ENCODE measurements at regions not wholly inside any gene's neighbourhood (a gene's known extent, or its start where the extent isn't known, plus 50 kb on each side); places are given as distances from the start of the nearest gene placed in this dataset.

- H3K4me2 ChIP-seq (ENCODE audit: low read length) = no peak overlapping the region
- H3K36me3 ChIP-seq (ENCODE audit: insufficient read depth, low read length) = no peaks in the 10 kb centered on the region
- no peaks in the 10 kb centered on the region for H4K20me1 ChIP-seq (ENCODE audit: insufficient read depth)
- no peaks in the 10 kb centered on the region for H3K27me3 ChIP-seq (ENCODE audit: insufficient read depth, low read depth, low read length)
- no peaks in the 10 kb centered on the region for H3F3A ChIP-seq (ENCODE audit: insufficient read depth, low read length, poor library complexity, severe bottlenecking)
- H3K79me2 ChIP-seq (replicated peaks; ENCODE audit: insufficient read depth, low read length) = no peaks in the 10 kb centered on the region
- no peak overlapping the region for H2AFZ ChIP-seq (ENCODE audit: low read depth, low read length)
- H3K27ac ChIP-seq (ENCODE audit: low read length) = no peak overlapping the region
- no peaks in the 10 kb centered on the region for H3K9me2 ChIP-seq (ENCODE audit: insufficient read depth, low read length)
- no peaks in the 10 kb centered on the region for H3K9me3 ChIP-seq (ENCODE audit: low read length)
- H3K9ac ChIP-seq (ENCODE audit: low read length) = no peak overlapping the region
- H3K4me3 ChIP-seq (ENCODE audit: low read length) = no peak overlapping the region
- TF ChIP-seq, protein P1, sequence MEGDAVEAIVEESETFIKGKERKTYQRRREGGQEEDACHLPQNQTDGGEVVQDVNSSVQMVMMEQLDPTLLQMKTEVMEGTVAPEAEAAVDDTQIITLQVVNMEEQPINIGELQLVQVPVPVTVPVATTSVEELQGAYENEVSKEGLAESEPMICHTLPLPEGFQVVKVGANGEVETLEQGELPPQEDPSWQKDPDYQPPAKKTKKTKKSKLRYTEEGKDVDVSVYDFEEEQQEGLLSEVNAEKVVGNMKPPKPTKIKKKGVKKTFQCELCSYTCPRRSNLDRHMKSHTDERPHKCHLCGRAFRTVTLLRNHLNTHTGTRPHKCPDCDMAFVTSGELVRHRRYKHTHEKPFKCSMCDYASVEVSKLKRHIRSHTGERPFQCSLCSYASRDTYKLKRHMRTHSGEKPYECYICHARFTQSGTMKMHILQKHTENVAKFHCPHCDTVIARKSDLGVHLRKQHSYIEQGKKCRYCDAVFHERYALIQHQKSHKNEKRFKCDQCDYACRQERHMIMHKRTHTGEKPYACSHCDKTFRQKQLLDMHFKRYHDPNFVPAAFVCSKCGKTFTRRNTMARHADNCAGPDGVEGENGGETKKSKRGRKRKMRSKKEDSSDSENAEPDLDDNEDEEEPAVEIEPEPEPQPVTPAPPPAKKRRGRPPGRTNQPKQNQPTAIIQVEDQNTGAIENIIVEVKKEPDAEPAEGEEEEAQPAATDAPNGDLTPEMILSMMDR (IDR thresholded peaks at IDR 0.05; ENCODE audit: poor library complexity, severe bottlenecking) = no peak
- TF ChIP-seq RAD21 (conservative IDR thresholded peaks at IDR 0.05) = no peak
- TF ChIP-seq MXI1 (conservative IDR thresholded peaks at IDR 0.05; ENCODE audit: poor library complexity, severe bottlenecking) = no peak
- TF ChIP-seq TAF1 (IDR thresholded peaks at IDR 0.05; ENCODE audit: low read depth) = no peak
- TF ChIP-seq, protein P2, sequence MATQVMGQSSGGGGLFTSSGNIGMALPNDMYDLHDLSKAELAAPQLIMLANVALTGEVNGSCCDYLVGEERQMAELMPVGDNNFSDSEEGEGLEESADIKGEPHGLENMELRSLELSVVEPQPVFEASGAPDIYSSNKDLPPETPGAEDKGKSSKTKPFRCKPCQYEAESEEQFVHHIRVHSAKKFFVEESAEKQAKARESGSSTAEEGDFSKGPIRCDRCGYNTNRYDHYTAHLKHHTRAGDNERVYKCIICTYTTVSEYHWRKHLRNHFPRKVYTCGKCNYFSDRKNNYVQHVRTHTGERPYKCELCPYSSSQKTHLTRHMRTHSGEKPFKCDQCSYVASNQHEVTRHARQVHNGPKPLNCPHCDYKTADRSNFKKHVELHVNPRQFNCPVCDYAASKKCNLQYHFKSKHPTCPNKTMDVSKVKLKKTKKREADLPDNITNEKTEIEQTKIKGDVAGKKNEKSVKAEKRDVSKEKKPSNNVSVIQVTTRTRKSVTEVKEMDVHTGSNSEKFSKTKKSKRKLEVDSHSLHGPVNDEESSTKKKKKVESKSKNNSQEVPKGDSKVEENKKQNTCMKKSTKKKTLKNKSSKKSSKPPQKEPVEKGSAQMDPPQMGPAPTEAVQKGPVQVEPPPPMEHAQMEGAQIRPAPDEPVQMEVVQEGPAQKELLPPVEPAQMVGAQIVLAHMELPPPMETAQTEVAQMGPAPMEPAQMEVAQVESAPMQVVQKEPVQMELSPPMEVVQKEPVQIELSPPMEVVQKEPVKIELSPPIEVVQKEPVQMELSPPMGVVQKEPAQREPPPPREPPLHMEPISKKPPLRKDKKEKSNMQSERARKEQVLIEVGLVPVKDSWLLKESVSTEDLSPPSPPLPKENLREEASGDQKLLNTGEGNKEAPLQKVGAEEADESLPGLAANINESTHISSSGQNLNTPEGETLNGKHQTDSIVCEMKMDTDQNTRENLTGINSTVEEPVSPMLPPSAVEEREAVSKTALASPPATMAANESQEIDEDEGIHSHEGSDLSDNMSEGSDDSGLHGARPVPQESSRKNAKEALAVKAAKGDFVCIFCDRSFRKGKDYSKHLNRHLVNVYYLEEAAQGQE (IDR thresholded peaks at IDR 0.05; ENCODE audit: borderline replicate concordance) = no peak
These were observed 129.1 kb upstream of the HTR2A start for GRCh38 chr13:47025791-47026447.

DNA sequence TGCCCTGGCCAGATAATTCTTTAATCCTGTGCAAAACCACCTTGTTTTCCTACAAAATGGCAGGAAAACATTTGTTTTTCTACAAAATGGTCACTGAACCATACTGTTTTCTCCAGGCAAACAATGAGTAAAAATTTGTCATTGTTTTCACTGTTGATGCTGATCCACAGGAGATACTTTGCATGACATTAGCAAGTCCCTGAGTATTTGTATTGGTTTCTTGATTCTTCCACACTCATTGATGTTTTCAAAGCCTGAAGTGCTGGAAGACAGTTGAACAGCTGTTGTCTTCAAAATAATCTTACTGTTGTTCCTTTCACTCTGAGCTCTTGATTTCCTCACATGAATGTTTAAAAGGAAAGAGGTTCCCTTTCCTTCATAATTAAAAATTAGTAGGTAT lies 123.1 kb upstream of the HTR2A start:
- Histone ChIP-seq H3K27me3 (ENCODE audit: insufficient read depth, low read depth, low read length) (no peaks in the 10 kb centered on the region), H3K9me2 (ENCODE audit: insufficient read depth, low read length) (no peaks in the 10 kb centered on the region), H3K36me3 (ENCODE audit: insufficient read depth, low read length) (no peaks in the 10 kb centered on the region), H4K20me1 (ENCODE audit: insufficient read depth) (no peaks in the 10 kb centered on the region), H3K9me3 (ENCODE audit: low read length) (no peaks in the 10 kb centered on the region), H3K4me2 (ENCODE audit: low read length) (no peak overlapping the region), H3K27ac (ENCODE audit: low read length) (no peak overlapping the region), H3K79me2 (replicated peaks; ENCODE audit: insufficient read depth, low read length) (no peaks in the 10 kb centered on the region), H3F3A (ENCODE audit: insufficient read depth, low read length, poor library complexity, severe bottlenecking) (no peaks in the 10 kb centered on the region), H3K4me3 (ENCODE audit: low read length) (no peak overlapping the region), H3K9ac (ENCODE audit: low read length) (no peak overlapping the region), H2AFZ (ENCODE audit: low read depth, low read length) (no peak overlapping the region)
- no peak for TF ChIP-seq SMC3 (conservative IDR thresholded peaks at IDR 0.05; ENCODE audit: poor library complexity)
- TF ChIP-seq, protein P1 (IDR thresholded peaks at IDR 0.05; ENCODE audit: poor library complexity, severe bottlenecking) = no peak
- TF ChIP-seq EP300 (conservative IDR thresholded peaks at IDR 0.05; ENCODE audit: poor library complexity, severe bottlenecking) = no peak
- no peak for TF ChIP-seq RAD21 (conservative IDR thresholded peaks at IDR 0.05)
- no peak for TF ChIP-seq MXI1 (conservative IDR thresholded peaks at IDR 0.05; ENCODE audit: poor library complexity, severe bottlenecking)
- no peak for TF ChIP-seq POLR2AphosphoS5 (IDR thresholded peaks at IDR 0.05)
- no peak for TF ChIP-seq TAF1 (IDR thresholded peaks at IDR 0.05; ENCODE audit: low read depth)
- no peak for TF ChIP-seq EZH2 (IDR thresholded peaks at IDR 0.05; ENCODE audit: borderline replicate concordance, insufficient read depth, low read length, poor library complexity, severe bottlenecking)
- TF ChIP-seq, protein P2 (IDR thresholded peaks at IDR 0.05; ENCODE audit: borderline replicate concordance) = no peak

All from neural cell (in vitro differentiated cells).